ENCODE measurements at regions not wholly inside any gene's neighbourhood (a gene's known extent, or its start where the extent isn't known, plus 50 kb on each side); places are given as distances from the start of the nearest gene placed in this dataset.

DNA sequence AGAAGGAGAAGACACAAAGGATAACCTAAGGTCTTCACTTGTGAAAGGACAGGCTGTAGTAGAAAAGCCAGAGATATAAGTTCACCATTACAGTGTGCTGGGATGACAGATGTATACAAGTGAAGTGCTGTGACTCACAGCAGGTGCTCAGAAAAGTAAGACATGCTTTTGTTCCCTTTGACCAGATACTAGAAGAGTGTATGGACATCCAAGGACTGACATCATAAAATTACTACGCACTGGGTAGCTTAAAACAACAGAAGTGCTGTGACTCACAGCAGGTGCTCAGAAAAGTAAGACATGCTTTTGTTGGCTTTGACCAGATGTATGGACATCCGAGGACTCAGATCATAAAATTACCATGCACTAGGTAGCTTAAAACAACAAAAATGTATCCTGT is 61.6 kb upstream of the BTC start:
- H4K5ac ChIP-seq (ENCODE audit: insufficient read length, low read depth, low read length), result no peak overlapping the region
- H4K20me1 ChIP-seq (replicated peaks in 1 of 2; ENCODE audit: control insufficient read depth in 1 of 2, insufficient read depth in 2 of 2, low read length in 2 of 2), result no peaks in the 10 kb centered on the region
- no peak overlapping the region for H3K56ac ChIP-seq (replicated peaks; ENCODE audit: insufficient read length, low read depth, low read length)
- POLR2A ChIA-PET (ENCODE audit: partially characterized antibody), result no interaction called here
- no peak overlapping the region for H2AK5ac ChIP-seq (ENCODE audit: low read depth, low read length)
- peaks cover under 1 to 3% of the 10 kb centered on the region in 2 experiments; a peak in 1 of 4 replicates for H3K9me3 ChIP-seq (ENCODE audit: insufficient read depth in 2 of 2, low read depth in 1 of 2, low read length in 1 of 2)
- H3K27ac ChIP-seq (ENCODE audit: low read depth, low read length), result no peak overlapping the region
- H2BK20ac ChIP-seq (ENCODE audit: low read length), result no peak overlapping the region
- H4K8ac ChIP-seq (ENCODE audit: extremely low read depth, insufficient read depth, low read length), result no peak overlapping the region
- H2AFZ ChIP-seq (ENCODE audit: low read length), result no peak overlapping the region
- WGBS, 2 experiments (ENCODE audit: extremely low coverage in 1 of 2, insufficient coverage in 1 of 2, insufficient read length in 1 of 2, insufficient replicate concordance in 2 of 2, low coverage in 1 of 2, low lambda C conversion rate in 2 of 2, missing lambda C conversion rate in 1 of 2), result 96% methylated on average over 2 of the region's 2 CpGs; no CpG with 5 or more reads in 1 of the 2 experiments
- H3K23me2 ChIP-seq (ENCODE audit: low read depth, low read length), result no peaks in the 10 kb centered on the region
- H3K4ac ChIP-seq (replicated peaks; ENCODE audit: insufficient read length, low read depth, low read length), result no peak overlapping the region
- no peak overlapping the region for H2BK120ac ChIP-seq (replicated peaks; ENCODE audit: low read depth, low read length)
- no peaks in the 10 kb centered on the region for H3K4me1 ChIP-seq (replicated peaks in 1 of 4; ENCODE audit: control insufficient read depth in 3 of 4, insufficient read depth in 4 of 4, low read length in 3 of 4)
- FAIRE-seq (no peak), DNase-seq (ENCODE audit: low read depth in 1 of 2, low spot score in 2 of 2) (no peak)
- no peak overlapping the region for H3K23ac ChIP-seq (ENCODE audit: insufficient read length)
- H3K27me3 ChIP-seq (replicated peaks in 1 of 4; ENCODE audit: control insufficient read depth in 3 of 4, extremely low read depth in 1 of 4, insufficient read depth in 3 of 4, low read length in 3 of 4), result peaks cover 0 to 1% (median 0%) of the 10 kb centered on the region in 4 experiments; a peak in 1 of 7 replicates
- CTCF ChIA-PET (ENCODE audit: partially characterized antibody), result interaction anchor here (0.7 to 1.7 kb wide), 3 partner anchors 18 to 865 kb away, joined by 3 to 4 read pairs (median 3); no protein-coding TSS in a partner anchor
- no peak overlapping the region for H4K91ac ChIP-seq (replicated peaks; ENCODE audit: insufficient read length, low read length)
- no peaks in the 10 kb centered on the region for H3K36me3 ChIP-seq (ENCODE audit: control insufficient read depth in 2 of 4, insufficient read depth in 4 of 4, low read length in 3 of 4)
- no peak overlapping the region for H3K14ac ChIP-seq (ENCODE audit: insufficient read length)
- no peak overlapping the region for H2BK5ac ChIP-seq (ENCODE audit: low read depth, low read length)
- H3K18ac ChIP-seq (ENCODE audit: extremely low read depth, low read length), result no peak overlapping the region
- H2BK12ac ChIP-seq (ENCODE audit: low read depth, low read length), result no peak overlapping the region
- H3K4me2 ChIP-seq (ENCODE audit: insufficient read depth in 1 of 2, low read depth in 2 of 2, low read length in 2 of 2), result no peak overlapping the region
- no peak overlapping the region for H3K4me3 ChIP-seq (ENCODE audit: extremely low read depth in 1 of 4, insufficient read depth in 2 of 4, low read depth in 3 of 4, low read length in 4 of 4)
- H3K79me2 ChIP-seq (ENCODE audit: control insufficient read depth in 1 of 2, insufficient read depth in 2 of 2, low read length in 2 of 2), result no peaks in the 10 kb centered on the region
- no peaks in the 10 kb centered on the region for H3K79me1 ChIP-seq (ENCODE audit: low read depth, low read length)
- H3K9ac ChIP-seq (replicated peaks in 1 of 4; ENCODE audit: extremely low read depth in 1 of 4, low read depth in 3 of 4, low read length in 3 of 4), result 0 out of 7 replicates have a peak overlapping the region, but pooled peaks of 1 of the 4 experiments have one; percentile 2
- H2BK15ac ChIP-seq (ENCODE audit: low read length), result no peak overlapping the region
- TF ChIP-seq POU5F1 (IDR thresholded peaks at IDR 0.05; ENCODE audit: low read depth, low read length) (no peak), BRCA1 (IDR thresholded peaks at IDR 0.05; ENCODE audit: low read depth, low read length) (no peak), RFX5 (IDR thresholded peaks at IDR 0.05; ENCODE audit: borderline replicate concordance, low read depth, low read length) (no peak)
